DOHH2 (cell line): ENCODE measurements at regions not wholly inside any gene's neighbourhood (a gene's known extent, or its start where the extent isn't known, plus 50 kb on each side); places are given as distances from the start of the nearest gene placed in this dataset.

Experiments used
- CTCF ChIP-seq: fragments of 200-600 bp; sonication (generic); IDR thresholded peaks from one replicate; pipeline ENCODE4 v1.5.1; 2014; ENCODE audit warnings: antibody characterized with exemption, mild to moderate bottlenecking, low read depth, low read length; ENCODE audit not compliant: poor library complexity, severe bottlenecking
- EZH2phosphoT487 ChIP-seq: fragments of 200-600 bp; sonication (generic); IDR thresholded peaks from 2 replicates; pipeline ENCODE4 v1.6.1; 2017; ENCODE audit warnings: borderline replicate concordance, mild to moderate bottlenecking, antibody characterized with exemption, low read length, moderate library complexity, mixed read lengths

GRCh38 chr12:34126239-34126641, 103.9 kb downstream of the ALG10 start:
- TF ChIP-seq EZH2phosphoT487 (no peak), CTCF (no peak)
